ENCODE measurements at regions not wholly inside any gene's neighbourhood (a gene's known extent, or its start where the extent isn't known, plus 50 kb on each side); places are given as distances from the start of the nearest gene placed in this dataset.

GRCh38 chr2:236704887-236705286 lies 135.3 kb downstream of the ACKR3 start:
- H3K27me3 ChIP-seq (ENCODE audit: control insufficient read depth in 3 of 3, insufficient read depth in 3 of 3, low read length in 3 of 3) = no peaks in the 10 kb centered on the region
- H3K4me1 ChIP-seq (ENCODE audit: control insufficient read depth in 3 of 3, insufficient read depth in 2 of 3, low read depth in 1 of 3, low read length in 2 of 3) = no peaks in the 10 kb centered on the region
- no peaks in the 10 kb centered on the region for H3K9me3 ChIP-seq (ENCODE audit: control insufficient read depth in 2 of 2, insufficient read depth in 1 of 2, low read depth in 1 of 2, low read length in 1 of 2)
- DNase-seq (no peak), FAIRE-seq (no peak)
- no peaks in the 10 kb centered on the region for H3K36me3 ChIP-seq (ENCODE audit: control insufficient read depth in 3 of 3, insufficient read depth in 2 of 3, low read depth in 1 of 3, low read length in 3 of 3)
- WGBS, 3 donors = 93 to 95% (median 93%) methylated on average over 6 of the region's 6 CpGs
- H3K27ac ChIP-seq (ENCODE audit: low read depth in 1 of 3, low read length in 2 of 3) = no peak overlapping the region
- no peak overlapping the region for H3K4me3 ChIP-seq (ENCODE audit: low read depth in 1 of 3, low read length in 3 of 3)

- FAIRE-seq (no peak), DNase-seq (no peak)
- H3K27ac ChIP-seq (ENCODE audit: low read depth in 1 of 3, low read length in 2 of 3) = no peak overlapping the region
These were observed 135.9 kb downstream of the ACKR3 start for GRCh38 chr2:236705295-236706105.

DNA sequence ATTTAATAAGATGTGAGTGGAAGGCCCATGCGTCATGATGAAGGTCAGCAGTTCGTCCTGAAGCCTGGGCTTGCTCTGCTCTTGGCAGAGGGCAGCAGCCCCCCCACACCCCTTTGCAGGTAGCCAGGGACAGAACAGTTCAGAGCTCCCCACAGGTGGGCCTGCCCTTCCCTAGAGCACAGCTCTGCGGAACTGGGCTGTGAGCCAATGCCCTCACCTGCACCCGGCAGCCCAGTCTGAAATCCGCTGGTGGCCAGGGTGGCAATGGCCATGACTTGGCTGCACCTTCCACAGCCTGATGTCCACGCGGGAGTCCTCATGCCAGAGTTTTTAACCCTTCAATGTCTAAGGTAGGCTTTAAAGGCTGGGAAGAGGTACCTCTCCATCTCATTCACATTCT lies 136.7 kb downstream of the ACKR3 start:
- Histone ChIP-seq H3K4me3 (ENCODE audit: low read depth in 1 of 3, low read length in 3 of 3) (no peak overlapping the region), H3K4me1 (ENCODE audit: control insufficient read depth in 3 of 3, insufficient read depth in 2 of 3, low read depth in 1 of 3, low read length in 2 of 3) (no peaks in the 10 kb centered on the region), H3K9me3 (ENCODE audit: control insufficient read depth in 2 of 2, insufficient read depth in 1 of 2, low read depth in 1 of 2, low read length in 1 of 2) (no peaks in the 10 kb centered on the region), H3K27ac (ENCODE audit: low read depth in 1 of 3, low read length in 2 of 3) (no peak overlapping the region), H3K36me3 (ENCODE audit: control insufficient read depth in 3 of 3, insufficient read depth in 2 of 3, low read depth in 1 of 3, low read length in 3 of 3) (no peaks in the 10 kb centered on the region), H3K27me3 (ENCODE audit: control insufficient read depth in 3 of 3, insufficient read depth in 3 of 3, low read length in 3 of 3) (no peaks in the 10 kb centered on the region)
- 25 to 59% (median 33%) methylated on average over 7 of the region's 7 CpGs for WGBS, 3 donors
- DNase-seq = no peak
- no peak for FAIRE-seq

More at GRCh38 chr2:236705295-236706105, 135.9 kb downstream of the ACKR3 start:
- Histone ChIP-seq H3K4me1 (ENCODE audit: control insufficient read depth in 3 of 3, insufficient read depth in 2 of 3, low read depth in 1 of 3, low read length in 2 of 3) (no peaks in the 10 kb centered on the region), H3K9me3 (ENCODE audit: control insufficient read depth in 2 of 2, insufficient read depth in 1 of 2, low read depth in 1 of 2, low read length in 1 of 2) (no peaks in the 10 kb centered on the region), H3K36me3 (ENCODE audit: control insufficient read depth in 3 of 3, insufficient read depth in 2 of 3, low read depth in 1 of 3, low read length in 3 of 3) (no peaks in the 10 kb centered on the region), H3K4me3 (ENCODE audit: low read depth in 1 of 3, low read length in 3 of 3) (no peak overlapping the region), H3K27me3 (ENCODE audit: control insufficient read depth in 3 of 3, insufficient read depth in 3 of 3, low read length in 3 of 3) (no peaks in the 10 kb centered on the region)
- WGBS, 3 donors = 78 to 92% (median 82%) methylated on average over 12 of the region's 12 CpGs

DNA sequence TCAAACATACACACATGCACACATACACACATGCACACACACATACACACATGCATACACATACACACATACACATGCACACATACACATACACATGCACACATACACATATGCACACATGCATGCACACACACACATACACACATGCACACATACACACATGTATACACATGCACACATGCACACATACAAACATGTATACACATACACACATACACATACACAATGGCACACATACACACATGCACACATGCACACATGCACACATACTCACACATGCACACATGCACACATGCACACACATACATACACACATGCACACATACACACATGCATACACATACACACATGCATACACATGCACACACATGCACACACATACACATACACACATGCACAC lies 137.2 kb downstream of the ACKR3 start:
- Histone ChIP-seq H3K4me3 (ENCODE audit: low read depth in 1 of 3, low read length in 3 of 3) (no peak overlapping the region), H3K27me3 (ENCODE audit: control insufficient read depth in 3 of 3, insufficient read depth in 3 of 3, low read length in 3 of 3) (no peaks in the 10 kb centered on the region), H3K27ac (ENCODE audit: low read depth in 1 of 3, low read length in 2 of 3) (no peak overlapping the region), H3K4me1 (ENCODE audit: control insufficient read depth in 3 of 3, insufficient read depth in 2 of 3, low read depth in 1 of 3, low read length in 2 of 3) (no peaks in the 10 kb centered on the region), H3K36me3 (ENCODE audit: control insufficient read depth in 3 of 3, insufficient read depth in 2 of 3, low read depth in 1 of 3, low read length in 3 of 3) (no peaks in the 10 kb centered on the region), H3K9me3 (ENCODE audit: control insufficient read depth in 2 of 2, insufficient read depth in 1 of 2, low read depth in 1 of 2, low read length in 1 of 2) (no peaks in the 10 kb centered on the region)
- DNase-seq (no peak), FAIRE-seq (no peak)

GRCh38 chr2:236711440-236711839 lies 141.8 kb downstream of the ACKR3 start:
- H3K27me3 ChIP-seq (ENCODE audit: control insufficient read depth in 3 of 3, insufficient read depth in 3 of 3, low read length in 3 of 3) = no peaks in the 10 kb centered on the region
- no peak for DNase-seq
- no peak overlapping the region for H3K27ac ChIP-seq (ENCODE audit: low read depth in 1 of 3, low read length in 2 of 3)
- peaks cover 0 to 29% (median 0%) of the 10 kb centered on the region in 3 donors for H3K4me1 ChIP-seq (ENCODE audit: control insufficient read depth in 3 of 3, insufficient read depth in 2 of 3, low read depth in 1 of 3, low read length in 2 of 3)
- no peaks in the 10 kb centered on the region for H3K36me3 ChIP-seq (ENCODE audit: control insufficient read depth in 3 of 3, insufficient read depth in 2 of 3, low read depth in 1 of 3, low read length in 3 of 3)
- no peaks in the 10 kb centered on the region for H3K9me3 ChIP-seq (ENCODE audit: control insufficient read depth in 2 of 2, insufficient read depth in 1 of 2, low read depth in 1 of 2, low read length in 1 of 2)
- WGBS, 3 donors = 75 to 87% (median 83%) methylated on average over 2 of the region's 2 CpGs
- FAIRE-seq = no peak
- no peak overlapping the region for H3K4me3 ChIP-seq (ENCODE audit: low read depth in 1 of 3, low read length in 3 of 3)

- FAIRE-seq = no peak
These were observed 142.7 kb downstream of the ACKR3 start for GRCh38 chr2:236712304-236712703.

DNA sequence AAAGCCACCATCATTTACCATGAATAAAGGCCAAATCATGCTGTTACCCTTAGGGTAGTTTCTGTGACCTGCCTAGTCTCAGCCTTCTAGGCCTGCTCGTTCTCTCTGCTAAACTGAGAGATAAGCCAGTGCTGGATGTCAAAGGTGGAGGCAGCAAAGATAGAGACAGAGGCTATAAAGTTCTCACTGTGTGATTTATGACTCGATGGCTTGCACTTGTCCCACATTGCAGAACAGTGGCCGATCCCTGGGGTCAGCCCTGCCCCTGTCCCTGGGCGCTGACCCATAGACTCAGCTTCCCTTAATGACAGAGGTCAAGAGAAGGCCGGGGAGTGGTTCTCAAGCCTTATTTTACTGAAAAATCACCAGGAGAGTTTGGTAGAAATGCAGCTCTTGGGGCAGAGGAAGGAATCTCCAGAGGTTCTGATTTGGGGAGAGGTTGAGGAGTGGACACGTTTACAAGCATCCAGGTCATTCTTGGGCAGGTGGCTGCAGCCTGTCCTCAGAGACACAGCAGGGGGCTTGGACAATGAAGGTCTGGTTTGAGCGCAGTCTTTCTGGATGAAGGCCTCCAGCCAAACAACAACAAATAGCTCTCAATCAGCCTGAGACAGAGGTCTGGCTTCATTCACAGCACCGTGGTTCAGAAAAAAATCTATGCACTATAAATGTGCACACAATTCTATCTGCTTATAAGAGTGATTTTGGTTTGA lies 143.5 kb downstream of the ACKR3 start:
- H3K4me1 ChIP-seq (ENCODE audit: control insufficient read depth in 3 of 3, insufficient read depth in 2 of 3, low read depth in 1 of 3, low read length in 2 of 3) = peaks cover 0 to 29% (median 0%) of the 10 kb centered on the region in 3 donors
- no peaks in the 10 kb centered on the region for H3K27me3 ChIP-seq (ENCODE audit: control insufficient read depth in 3 of 3, insufficient read depth in 3 of 3, low read length in 3 of 3)
- no peaks in the 10 kb centered on the region for H3K36me3 ChIP-seq (ENCODE audit: control insufficient read depth in 3 of 3, insufficient read depth in 2 of 3, low read depth in 1 of 3, low read length in 3 of 3)
- H3K27ac ChIP-seq (ENCODE audit: low read depth in 1 of 3, low read length in 2 of 3) = peak overlapping the region in 1 of 3 donors; percentile 53
- no peaks in the 10 kb centered on the region for H3K9me3 ChIP-seq (ENCODE audit: control insufficient read depth in 2 of 2, insufficient read depth in 1 of 2, low read depth in 1 of 2, low read length in 1 of 2)
- no peak overlapping the region for H3K4me3 ChIP-seq (ENCODE audit: low read depth in 1 of 3, low read length in 3 of 3)
- FAIRE-seq (no peak), DNase-seq (peak; percentile 68 to 75)
- WGBS, 3 donors = 52 to 70% (median 57%) methylated on average over 8 of the region's 8 CpGs

More at GRCh38 chr2:236712304-236712703, 142.7 kb downstream of the ACKR3 start:
- Histone ChIP-seq H3K4me3 (ENCODE audit: low read depth in 1 of 3, low read length in 3 of 3) (no peak overlapping the region), H3K36me3 (ENCODE audit: control insufficient read depth in 3 of 3, insufficient read depth in 2 of 3, low read depth in 1 of 3, low read length in 3 of 3) (no peaks in the 10 kb centered on the region), H3K4me1 (ENCODE audit: control insufficient read depth in 3 of 3, insufficient read depth in 2 of 3, low read depth in 1 of 3, low read length in 2 of 3) (peaks cover 0 to 29% (median 0%) of the 10 kb centered on the region in 3 donors), H3K9me3 (ENCODE audit: control insufficient read depth in 2 of 2, insufficient read depth in 1 of 2, low read depth in 1 of 2, low read length in 1 of 2) (no peaks in the 10 kb centered on the region), H3K27me3 (ENCODE audit: control insufficient read depth in 3 of 3, insufficient read depth in 3 of 3, low read length in 3 of 3) (no peaks in the 10 kb centered on the region), H3K27ac (ENCODE audit: low read depth in 1 of 3, low read length in 2 of 3) (no peak overlapping the region)
- DNase-seq = peak in 1 of 2 donors; percentile 19
- 79 to 93% (median 84%) methylated on average over 1 of the region's 1 CpG for WGBS, 3 donors

GRCh38 chr2:236714080-236714479 lies 144.5 kb downstream of the ACKR3 start:
- WGBS, 3 donors = 60 to 71% (median 70%) methylated on average over 5 of the region's 5 CpGs
- no peaks in the 10 kb centered on the region for H3K27me3 ChIP-seq (ENCODE audit: control insufficient read depth in 3 of 3, insufficient read depth in 3 of 3, low read length in 3 of 3)
- DNase-seq (no peak), FAIRE-seq (no peak)
- no peak overlapping the region for H3K27ac ChIP-seq (ENCODE audit: low read depth in 1 of 3, low read length in 2 of 3)
- H3K4me3 ChIP-seq (ENCODE audit: low read depth in 1 of 3, low read length in 3 of 3) = no peak overlapping the region
- H3K9me3 ChIP-seq (ENCODE audit: control insufficient read depth in 2 of 2, insufficient read depth in 1 of 2, low read depth in 1 of 2, low read length in 1 of 2) = no peaks in the 10 kb centered on the region
- H3K36me3 ChIP-seq (ENCODE audit: control insufficient read depth in 3 of 3, insufficient read depth in 2 of 3, low read depth in 1 of 3, low read length in 3 of 3) = no peaks in the 10 kb centered on the region
- H3K4me1 ChIP-seq (ENCODE audit: control insufficient read depth in 3 of 3, insufficient read depth in 2 of 3, low read depth in 1 of 3, low read length in 2 of 3) = peaks cover 0 to 29% (median 0%) of the 10 kb centered on the region in 3 donors

Data from small intestine (tissue), 7 donors.